ENCODE measurements at regions not wholly inside any gene's neighbourhood (a gene's known extent, or its start where the extent isn't known, plus 50 kb on each side); places are given as distances from the start of the nearest gene placed in this dataset.

GRCh38 chr16:6602405-6602804 lies 730.2 kb upstream of the RBFOX1 start:
- no peak for DNase-seq (ENCODE audit: low read depth, low spot score)
- H3K4me3 ChIP-seq (ENCODE audit: low read length) = no peak overlapping the region

- no peak overlapping the region for H3K4me3 ChIP-seq (ENCODE audit: low read length)
- no peak for DNase-seq (ENCODE audit: low read depth, low spot score)
These were observed 732.5 kb upstream of the RBFOX1 start for GRCh38 chr16:6600167-6600566.

GRCh38 chr16:6593799-6594198 lies 738.8 kb upstream of the RBFOX1 start:
- DNase-seq (ENCODE audit: low read depth, low spot score) = no peak
- H3K4me3 ChIP-seq (ENCODE audit: low read length) = no peak overlapping the region

- no peak for DNase-seq (ENCODE audit: low read depth, low spot score)
- H3K4me3 ChIP-seq (ENCODE audit: low read length) = no peak overlapping the region
These were observed 756.0 kb upstream of the RBFOX1 start for GRCh38 chr16:6576606-6577005.

GRCh38 chr16:6576113-6576512 lies 756.5 kb upstream of the RBFOX1 start:
- no peak for DNase-seq (ENCODE audit: low read depth, low spot score)
- H3K4me3 ChIP-seq (ENCODE audit: low read length) = no peak overlapping the region

GRCh38 chr16:6574146-6574545 lies 758.5 kb upstream of the RBFOX1 start:
- no peak overlapping the region for H3K4me3 ChIP-seq (ENCODE audit: low read length)
- no peak for DNase-seq (ENCODE audit: low read depth, low spot score)

- H3K4me3 ChIP-seq (ENCODE audit: low read length) = no peak overlapping the region
- no peak for DNase-seq (ENCODE audit: low read depth, low spot score)
These were observed 759.1 kb upstream of the RBFOX1 start for GRCh38 chr16:6573577-6573976.

- no peak for DNase-seq (ENCODE audit: low read depth, low spot score)
These were observed 761.6 kb upstream of the RBFOX1 start for GRCh38 chr16:6571044-6571443.

GRCh38 chr16:6570530-6570929 lies 762.1 kb upstream of the RBFOX1 start:
- no peak overlapping the region for H3K4me3 ChIP-seq (ENCODE audit: low read length)
- no peak for DNase-seq (ENCODE audit: low read depth, low spot score)

More at GRCh38 chr16:6571044-6571443, 761.6 kb upstream of the RBFOX1 start:
- no peak overlapping the region for H3K4me3 ChIP-seq (ENCODE audit: low read length)

- no peak overlapping the region for H3K4me3 ChIP-seq (ENCODE audit: low read length)
- DNase-seq (ENCODE audit: low read depth, low spot score) = no peak
These were observed 769.7 kb upstream of the RBFOX1 start for GRCh38 chr16:6562986-6563385.

GRCh38 chr16:6560306-6561100 lies 772.1 kb upstream of the RBFOX1 start:
- H3K4me3 ChIP-seq (ENCODE audit: low read length) = no peak overlapping the region
- DNase-seq (ENCODE audit: low read depth, low spot score) = no peak

- H3K4me3 ChIP-seq (ENCODE audit: low read length) = no peak overlapping the region
- no peak for DNase-seq (ENCODE audit: low read depth, low spot score)
These were observed 774.0 kb upstream of the RBFOX1 start for GRCh38 chr16:6558661-6559060.

GRCh38 chr16:6558126-6558525 lies 774.5 kb upstream of the RBFOX1 start:
- no peak for DNase-seq (ENCODE audit: low read depth, low spot score)
- H3K4me3 ChIP-seq (ENCODE audit: low read length) = no peak overlapping the region

GRCh38 chr16:6557353-6558023 lies 775.2 kb upstream of the RBFOX1 start:
- DNase-seq (ENCODE audit: low read depth, low spot score) = no peak
- H3K4me3 ChIP-seq (ENCODE audit: low read length) = no peak overlapping the region

GRCh38 chr16:6549415-6549814 lies 783.2 kb upstream of the RBFOX1 start:
- DNase-seq (ENCODE audit: low read depth, low spot score) = no peak
- H3K4me3 ChIP-seq (ENCODE audit: low read length) = no peak overlapping the region

- H3K4me3 ChIP-seq (ENCODE audit: low read length) = no peak overlapping the region
- DNase-seq (ENCODE audit: low read depth, low spot score) = no peak
These were observed 784.1 kb upstream of the RBFOX1 start for GRCh38 chr16:6548507-6548906.

- DNase-seq (ENCODE audit: low read depth, low spot score) = no peak
- no peak overlapping the region for H3K4me3 ChIP-seq (ENCODE audit: low read length)
These were observed 785.5 kb upstream of the RBFOX1 start for GRCh38 chr16:6547131-6547530.

GRCh38 chr16:6545329-6545728 lies 787.3 kb upstream of the RBFOX1 start:
- no peak overlapping the region for H3K4me3 ChIP-seq (ENCODE audit: low read length)
- no peak for DNase-seq (ENCODE audit: low read depth, low spot score)

- DNase-seq (ENCODE audit: low read depth, low spot score) = no peak
- no peak overlapping the region for H3K4me3 ChIP-seq (ENCODE audit: low read length)
These were observed 791.4 kb upstream of the RBFOX1 start for GRCh38 chr16:6541267-6541666.

- DNase-seq (ENCODE audit: low read depth, low spot score) = no peak
These were observed 796.2 kb upstream of the RBFOX1 start for GRCh38 chr16:6536411-6536810.

GRCh38 chr16:6531067-6531466 lies 801.6 kb upstream of the RBFOX1 start:
- no peak overlapping the region for H3K4me3 ChIP-seq (ENCODE audit: low read length)
- DNase-seq (ENCODE audit: low read depth, low spot score) = no peak

More at GRCh38 chr16:6536411-6536810, 796.2 kb upstream of the RBFOX1 start:
- no peak overlapping the region for H3K4me3 ChIP-seq (ENCODE audit: low read length)

Measured in Jurkat, Clone E6-1 (cell line).